ENCODE measurements at regions not wholly inside any gene's neighbourhood (a gene's known extent, or its start where the extent isn't known, plus 50 kb on each side); places are given as distances from the start of the nearest gene placed in this dataset.

GRCh38 chr9:115225459-115226116, 107.6 kb upstream of the TNC start:
- intact Hi-C loops (cut with DNase I; ENCODE audit: low total_unique reads), result no loop called here
- Histone ChIP-seq H3K9me3 (no peaks in the 10 kb centered on the region), H3K27me3 (no peaks in the 10 kb centered on the region), H3K4me3 (no peak overlapping the region), H3K27ac (no peak overlapping the region), H3K36me3 (no peaks in the 10 kb centered on the region), H3K4me1 (no peaks in the 10 kb centered on the region)
- no peak for TF ChIP-seq CTCF (IDR thresholded peaks at IDR 0.05)
- TF ChIP-seq POLR2A (IDR thresholded peaks at IDR 0.05), result no peak
- no peak for DNase-seq

GRCh38 chr9:115226152-115226551, 108.2 kb upstream of the TNC start:
- no peak overlapping the region for H3K4me3 ChIP-seq
- H3K9me3 ChIP-seq, result no peaks in the 10 kb centered on the region
- H3K4me1 ChIP-seq, result no peaks in the 10 kb centered on the region
- TF ChIP-seq POLR2A (IDR thresholded peaks at IDR 0.05) (no peak), CTCF (IDR thresholded peaks at IDR 0.05) (no peak)
- intact Hi-C loops (cut with DNase I; ENCODE audit: low total_unique reads), result no loop called here
- H3K27me3 ChIP-seq, result no peaks in the 10 kb centered on the region
- no peak for DNase-seq
- no peak overlapping the region for H3K27ac ChIP-seq
- no peaks in the 10 kb centered on the region for H3K36me3 ChIP-seq

- no peak overlapping the region for H3K27ac ChIP-seq
- DNase-seq, result no peak
- intact Hi-C loops (cut with DNase I; ENCODE audit: low total_unique reads), result no loop called here
- H3K27me3 ChIP-seq, result no peaks in the 10 kb centered on the region
- no peaks in the 10 kb centered on the region for H3K9me3 ChIP-seq
- no peaks in the 10 kb centered on the region for H3K4me1 ChIP-seq
- H3K4me3 ChIP-seq, result no peak overlapping the region
- TF ChIP-seq POLR2A (IDR thresholded peaks at IDR 0.05), result no peak
- TF ChIP-seq CTCF (IDR thresholded peaks at IDR 0.05), result no peak
- no peaks in the 10 kb centered on the region for H3K36me3 ChIP-seq
Measured at GRCh38 chr9:115229496-115229895, 111.5 kb upstream of the TNC start.

- DNase-seq, result no peak
- Histone ChIP-seq H3K36me3 (no peaks in the 10 kb centered on the region), H3K4me3 (no peak overlapping the region), H3K27ac (no peak overlapping the region), H3K9me3 (no peaks in the 10 kb centered on the region), H3K27me3 (no peaks in the 10 kb centered on the region), H3K4me1 (no peaks in the 10 kb centered on the region)
- intact Hi-C loops (cut with DNase I; ENCODE audit: low total_unique reads), result no loop called here
- TF ChIP-seq CTCF (IDR thresholded peaks at IDR 0.05), result no peak
- no peak for TF ChIP-seq POLR2A (IDR thresholded peaks at IDR 0.05)
Measured at GRCh38 chr9:115230924-115231515, 113.1 kb upstream of the TNC start.

- Histone ChIP-seq H3K4me3 (no peak overlapping the region), H3K9me3 (no peaks in the 10 kb centered on the region), H3K27ac (no peak overlapping the region), H3K36me3 (no peaks in the 10 kb centered on the region), H3K27me3 (no peaks in the 10 kb centered on the region), H3K4me1 (no peaks in the 10 kb centered on the region)
- DNase-seq, result no peak
- intact Hi-C loops (cut with DNase I; ENCODE audit: low total_unique reads), result no loop called here
- TF ChIP-seq POLR2A (IDR thresholded peaks at IDR 0.05) (no peak), CTCF (IDR thresholded peaks at IDR 0.05) (no peak)
Measured at GRCh38 chr9:115232181-115232774, 114.3 kb upstream of the TNC start.
